ENCODE measurements at regions not wholly inside any gene's neighbourhood (a gene's known extent, or its start where the extent isn't known, plus 50 kb on each side); places are given as distances from the start of the nearest gene placed in this dataset.

- H3K4me3 ChIP-seq, result no peak overlapping the region
- H3K9ac ChIP-seq (ENCODE audit: insufficient read length), result no peak overlapping the region
- no peak for DNase-seq (ENCODE audit: low read depth, low spot score)
- H3K36me3 ChIP-seq (ENCODE audit: insufficient read depth, low read length), result no peaks in the 10 kb centered on the region
- no peaks in the 10 kb centered on the region for H3K9me3 ChIP-seq (ENCODE audit: low read depth, low read length)
- TF ChIP-seq POLR2AphosphoS5 (IDR thresholded peaks at IDR 0.05; ENCODE audit: borderline replicate concordance, low read depth, low read length), result no peak
- H3K27ac ChIP-seq, result no peak overlapping the region
Observed at GRCh38 chr5:133751846-133752245, 139.5 kb upstream of the FSTL4 start.

- no peaks in the 10 kb centered on the region for H3K36me3 ChIP-seq (ENCODE audit: insufficient read depth, low read length)
- no peak for DNase-seq (ENCODE audit: low read depth, low spot score)
Observed at GRCh38 chr5:133751421-133751820, 139.1 kb upstream of the FSTL4 start.

GRCh38 chr5:133750856-133751255, 138.5 kb upstream of the FSTL4 start:
- Histone ChIP-seq H3K36me3 (ENCODE audit: insufficient read depth, low read length) (no peaks in the 10 kb centered on the region), H3K9me3 (ENCODE audit: low read depth, low read length) (no peaks in the 10 kb centered on the region), H3K4me3 (no peak overlapping the region), H3K9ac (ENCODE audit: insufficient read length) (no peak overlapping the region), H3K27ac (no peak overlapping the region)
- no peak for DNase-seq (ENCODE audit: low read depth, low spot score)
- no peak for TF ChIP-seq POLR2AphosphoS5 (IDR thresholded peaks at IDR 0.05; ENCODE audit: borderline replicate concordance, low read depth, low read length)
- TF ChIP-seq EZH2 (IDR thresholded peaks at IDR 0.05), result no peak
- no peak for TF ChIP-seq FOXP2 (optimal IDR thresholded peaks at IDR 0.05; ENCODE audit: control extremely low read depth, extremely low read length, insufficient read depth)

More at GRCh38 chr5:133751421-133751820, 139.1 kb upstream of the FSTL4 start:
- no peak overlapping the region for H3K9ac ChIP-seq (ENCODE audit: insufficient read length)
- no peak overlapping the region for H3K4me3 ChIP-seq
- TF ChIP-seq POLR2AphosphoS5 (IDR thresholded peaks at IDR 0.05; ENCODE audit: borderline replicate concordance, low read depth, low read length) (no peak), FOXP2 (optimal IDR thresholded peaks at IDR 0.05; ENCODE audit: control extremely low read depth, extremely low read length, insufficient read depth) (no peak), EZH2 (IDR thresholded peaks at IDR 0.05) (no peak)
- no peak overlapping the region for H3K27ac ChIP-seq
- no peaks in the 10 kb centered on the region for H3K9me3 ChIP-seq (ENCODE audit: low read depth, low read length)

- no peak overlapping the region for H3K27ac ChIP-seq
- TF ChIP-seq POLR2AphosphoS5 (IDR thresholded peaks at IDR 0.05; ENCODE audit: borderline replicate concordance, low read depth, low read length), result no peak
- TF ChIP-seq FOXP2 (optimal IDR thresholded peaks at IDR 0.05; ENCODE audit: control extremely low read depth, extremely low read length, insufficient read depth), result no peak
- TF ChIP-seq EZH2 (IDR thresholded peaks at IDR 0.05), result no peak
- H3K36me3 ChIP-seq (ENCODE audit: insufficient read depth, low read length), result no peaks in the 10 kb centered on the region
- H3K9me3 ChIP-seq (ENCODE audit: low read depth, low read length), result no peaks in the 10 kb centered on the region
- no peak overlapping the region for H3K9ac ChIP-seq (ENCODE audit: insufficient read length)
- no peak overlapping the region for H3K4me3 ChIP-seq
- DNase-seq (ENCODE audit: low read depth, low spot score), result no peak
Observed at GRCh38 chr5:133750356-133750755, 138.0 kb upstream of the FSTL4 start.

- no peak overlapping the region for H3K9ac ChIP-seq (ENCODE audit: insufficient read length)
- no peaks in the 10 kb centered on the region for H3K9me3 ChIP-seq (ENCODE audit: low read depth, low read length)
- TF ChIP-seq EZH2 (IDR thresholded peaks at IDR 0.05), result no peak
- TF ChIP-seq FOXP2 (optimal IDR thresholded peaks at IDR 0.05; ENCODE audit: control extremely low read depth, extremely low read length, insufficient read depth), result no peak
- TF ChIP-seq POLR2AphosphoS5 (IDR thresholded peaks at IDR 0.05; ENCODE audit: borderline replicate concordance, low read depth, low read length), result no peak
- no peak overlapping the region for H3K4me3 ChIP-seq
- no peaks in the 10 kb centered on the region for H3K36me3 ChIP-seq (ENCODE audit: insufficient read depth, low read length)
- DNase-seq (ENCODE audit: low read depth, low spot score), result no peak
- no peak overlapping the region for H3K27ac ChIP-seq
Observed at GRCh38 chr5:133749331-133749985, 137.1 kb upstream of the FSTL4 start.

GRCh38 chr5:133746834-133747233, 134.5 kb upstream of the FSTL4 start:
- H3K9ac ChIP-seq (ENCODE audit: insufficient read length), result no peak overlapping the region
- no peak for DNase-seq (ENCODE audit: low read depth, low spot score)
- no peaks in the 10 kb centered on the region for H3K9me3 ChIP-seq (ENCODE audit: low read depth, low read length)
- H3K27ac ChIP-seq, result no peak overlapping the region
- TF ChIP-seq EZH2 (IDR thresholded peaks at IDR 0.05) (no peak), FOXP2 (optimal IDR thresholded peaks at IDR 0.05; ENCODE audit: control extremely low read depth, extremely low read length, insufficient read depth) (no peak), POLR2AphosphoS5 (IDR thresholded peaks at IDR 0.05; ENCODE audit: borderline replicate concordance, low read depth, low read length) (no peak)
- H3K4me3 ChIP-seq, result no peak overlapping the region
- no peaks in the 10 kb centered on the region for H3K36me3 ChIP-seq (ENCODE audit: insufficient read depth, low read length)

GRCh38 chr5:133744960-133745308, 132.6 kb upstream of the FSTL4 start:
- H3K36me3 ChIP-seq (ENCODE audit: insufficient read depth, low read length), result no peaks in the 10 kb centered on the region
- DNase-seq (ENCODE audit: low read depth, low spot score), result no peak
- H3K27ac ChIP-seq, result no peak overlapping the region
- no peak overlapping the region for H3K4me3 ChIP-seq
- TF ChIP-seq EZH2 (IDR thresholded peaks at IDR 0.05), result no peak
- no peak for TF ChIP-seq POLR2AphosphoS5 (IDR thresholded peaks at IDR 0.05; ENCODE audit: borderline replicate concordance, low read depth, low read length)
- no peak for TF ChIP-seq FOXP2 (optimal IDR thresholded peaks at IDR 0.05; ENCODE audit: control extremely low read depth, extremely low read length, insufficient read depth)
- no peak overlapping the region for H3K9ac ChIP-seq (ENCODE audit: insufficient read length)
- no peaks in the 10 kb centered on the region for H3K9me3 ChIP-seq (ENCODE audit: low read depth, low read length)

- TF ChIP-seq EZH2 (IDR thresholded peaks at IDR 0.05) (no peak), FOXP2 (optimal IDR thresholded peaks at IDR 0.05; ENCODE audit: control extremely low read depth, extremely low read length, insufficient read depth) (no peak), POLR2AphosphoS5 (IDR thresholded peaks at IDR 0.05; ENCODE audit: borderline replicate concordance, low read depth, low read length) (no peak)
- Histone ChIP-seq H3K27ac (no peak overlapping the region), H3K4me3 (no peak overlapping the region), H3K9me3 (ENCODE audit: low read depth, low read length) (no peaks in the 10 kb centered on the region), H3K36me3 (ENCODE audit: insufficient read depth, low read length) (no peaks in the 10 kb centered on the region), H3K9ac (ENCODE audit: insufficient read length) (no peak overlapping the region)
- DNase-seq (ENCODE audit: low read depth, low spot score), result no peak
Observed at GRCh38 chr5:133744051-133744959, 132.0 kb upstream of the FSTL4 start.
